GM19238 (cell line): ENCODE measurements at regions not wholly inside any gene's neighbourhood (a gene's known extent, or its start where the extent isn't known, plus 50 kb on each side); places are given as distances from the start of the nearest gene placed in this dataset.
"Not testable (repeated sequence)": the region's sequence is repeated elsewhere in the genome, so short reads cannot be mapped to it uniquely, and the experiment has no call there.

ENCODE experiments used
- DNase-seq: peaks from one replicate; pipeline ENCODE4 v3.0.0; 2011; ENCODE audit warnings: low spot score; ENCODE audit not compliant: insufficient read length

DNA sequence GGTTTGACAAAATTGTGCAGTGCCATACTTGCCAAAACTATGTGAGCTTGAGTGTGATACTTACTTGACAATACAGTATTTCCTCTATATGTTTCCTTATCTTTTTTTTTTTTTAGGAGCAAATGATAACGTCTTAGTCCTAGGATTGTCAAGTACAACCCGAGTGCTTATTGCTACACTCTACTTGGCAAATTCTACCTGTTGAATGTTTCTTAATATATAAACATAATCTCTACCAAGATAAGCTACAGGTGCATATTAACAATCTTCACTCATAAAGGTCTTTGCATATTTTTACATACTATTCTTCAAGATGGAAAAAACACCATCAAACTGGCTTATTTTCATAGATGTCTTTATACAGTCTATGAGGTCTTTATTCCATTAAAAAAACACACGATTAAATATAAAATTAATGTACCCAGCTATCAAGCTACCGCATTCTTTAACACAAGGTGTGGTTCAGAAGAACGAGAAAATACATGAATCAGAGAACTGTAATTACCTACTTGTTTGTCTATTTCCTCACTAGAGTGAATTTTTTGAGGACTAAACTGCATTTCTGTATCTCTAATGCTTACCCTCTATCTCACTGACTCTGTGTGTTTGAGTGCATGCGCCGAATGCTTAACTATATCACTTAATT is 76.1 kb upstream of the PDSS1 start:
- no peak for DNase-seq

DNA sequence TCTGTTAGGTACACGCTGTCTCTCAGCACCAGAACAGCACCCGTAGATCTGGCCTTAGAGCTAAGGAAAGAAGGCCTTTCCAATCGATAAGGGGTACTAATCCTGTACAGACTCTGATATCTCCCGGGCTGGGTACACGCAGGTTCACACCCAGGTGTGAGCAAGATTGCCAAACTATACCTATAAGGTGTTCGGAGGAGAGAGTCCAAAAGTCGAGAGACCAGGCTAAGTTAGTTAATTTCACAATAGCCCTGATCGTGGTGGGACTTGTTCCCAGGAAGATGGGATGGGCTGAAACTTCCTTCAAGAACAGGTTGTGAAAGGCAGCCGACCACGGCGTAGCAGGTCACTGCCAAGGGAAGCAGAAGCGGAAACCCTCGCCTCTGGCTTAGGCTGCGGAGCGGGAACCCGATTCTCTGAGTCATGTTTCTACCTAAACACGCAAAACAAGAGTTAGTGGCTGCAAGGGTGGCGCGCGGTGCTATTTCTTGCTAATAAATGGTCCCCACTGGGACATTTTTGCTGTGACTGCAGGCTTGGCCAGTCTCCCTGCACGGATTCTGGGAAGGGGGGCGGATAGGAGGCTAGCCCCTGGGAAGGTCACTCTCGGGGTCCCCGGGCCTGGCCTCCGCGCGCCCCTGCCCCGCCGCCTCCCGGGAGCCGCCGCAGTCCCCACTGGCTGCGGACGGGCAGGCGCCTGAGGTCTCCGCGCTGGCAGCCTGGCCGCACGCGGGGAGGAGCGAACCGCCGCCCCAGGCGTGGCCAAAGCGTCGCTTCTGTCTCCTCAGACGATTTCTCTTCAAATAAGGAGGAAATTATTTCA is 75.4 kb upstream of the PDSS1 start:
- DNase-seq, result peak; percentile 24

DNA sequence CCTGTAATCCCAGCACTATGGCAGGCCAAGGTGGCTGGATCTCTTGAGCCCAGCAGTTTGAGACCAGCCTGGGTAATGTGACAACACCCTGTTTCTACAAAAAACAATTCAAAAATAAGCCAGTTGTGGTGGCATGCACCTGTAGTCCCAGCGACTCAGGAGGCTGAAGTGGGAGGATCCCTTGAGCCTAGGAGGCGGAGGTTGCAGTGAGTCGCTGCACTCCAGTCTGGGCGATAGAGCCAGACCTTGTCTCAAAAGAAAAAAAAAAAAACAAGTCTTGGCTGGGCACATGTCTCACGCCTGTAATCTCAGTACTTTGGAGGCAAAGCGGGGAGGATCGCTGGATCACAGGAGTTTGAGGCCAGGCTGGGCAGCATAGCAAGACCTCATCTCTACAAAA is 74.6 kb upstream of the PDSS1 start:
- DNase-seq, result no peak

DNA sequence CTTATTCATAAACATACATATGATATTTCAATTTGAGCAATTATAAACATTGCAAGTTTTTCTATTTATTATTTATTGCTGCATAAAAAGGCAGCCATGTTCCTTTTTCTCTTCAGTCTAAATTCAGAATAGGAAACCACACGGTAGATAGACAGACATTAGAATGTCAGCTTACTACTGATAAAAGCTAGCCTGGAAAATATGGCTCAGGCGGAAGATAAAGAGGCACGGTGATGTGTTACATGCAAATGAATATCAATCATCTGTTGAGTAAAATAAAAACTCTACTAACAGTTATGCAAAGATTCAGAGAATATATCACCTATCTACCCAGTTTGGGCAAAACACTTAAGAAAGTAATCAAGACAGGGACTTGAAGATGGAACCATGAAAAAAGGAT is 73.5 kb upstream of the PDSS1 start:
- no peak for DNase-seq

DNA sequence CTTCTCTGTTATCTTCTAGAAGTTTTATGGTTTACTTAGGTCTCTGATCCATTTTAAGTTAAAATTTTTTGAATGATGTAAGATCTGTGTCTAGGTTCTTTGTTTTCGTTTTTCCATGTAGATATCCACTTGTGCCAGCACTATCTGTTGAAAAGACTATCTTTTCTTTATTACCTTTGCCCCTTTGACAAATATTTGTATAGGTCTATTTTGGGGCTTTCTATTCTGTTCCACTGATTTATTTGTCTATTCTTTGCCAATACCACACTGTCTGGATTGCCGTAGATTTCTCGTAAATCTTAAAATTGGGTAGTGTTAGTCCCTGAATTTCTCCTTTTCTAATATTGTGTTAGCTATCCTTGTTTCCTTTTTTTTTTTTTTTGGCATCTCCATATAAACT is 71.4 kb upstream of the PDSS1 start:
- no peak for DNase-seq

DNA sequence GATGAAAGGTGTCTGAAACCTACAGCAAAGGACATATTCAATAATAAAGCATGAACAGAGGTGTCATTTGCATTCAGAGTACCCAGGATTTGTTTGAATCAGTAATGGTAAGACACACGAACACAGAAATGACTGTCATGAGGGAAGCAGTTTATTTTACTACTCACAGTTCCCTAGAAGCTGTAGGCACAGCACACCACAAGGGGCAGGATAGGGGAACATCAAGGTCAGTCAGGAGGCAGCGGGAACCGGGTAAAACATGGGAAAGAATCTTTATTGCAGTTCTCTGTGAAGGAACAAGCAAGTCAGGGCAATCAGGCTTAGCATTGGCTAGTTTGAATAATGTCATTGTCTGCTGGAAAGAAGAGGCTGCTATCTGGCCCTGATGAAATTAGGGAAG is 70.2 kb upstream of the PDSS1 start:
- no peak for DNase-seq

DNA sequence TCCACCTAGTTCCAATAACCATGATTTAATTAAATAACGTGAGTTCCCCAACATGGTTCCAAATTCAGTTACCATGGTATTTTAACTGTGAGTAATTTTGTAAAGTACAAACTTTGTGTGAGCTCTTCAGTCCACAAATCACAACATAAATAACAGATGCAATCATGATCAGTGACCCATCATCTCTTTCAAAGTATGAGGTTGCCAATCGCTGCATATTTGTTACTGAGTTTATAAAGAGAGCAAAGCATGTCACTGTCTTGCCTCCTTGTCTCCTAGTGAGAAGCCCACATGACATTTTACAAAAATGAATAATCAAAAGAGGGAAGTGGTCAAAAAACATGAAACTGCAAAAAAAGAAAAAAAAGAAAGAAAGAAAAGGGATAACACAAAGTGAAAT is 69.1 kb upstream of the PDSS1 start:
- DNase-seq, result no peak

DNA sequence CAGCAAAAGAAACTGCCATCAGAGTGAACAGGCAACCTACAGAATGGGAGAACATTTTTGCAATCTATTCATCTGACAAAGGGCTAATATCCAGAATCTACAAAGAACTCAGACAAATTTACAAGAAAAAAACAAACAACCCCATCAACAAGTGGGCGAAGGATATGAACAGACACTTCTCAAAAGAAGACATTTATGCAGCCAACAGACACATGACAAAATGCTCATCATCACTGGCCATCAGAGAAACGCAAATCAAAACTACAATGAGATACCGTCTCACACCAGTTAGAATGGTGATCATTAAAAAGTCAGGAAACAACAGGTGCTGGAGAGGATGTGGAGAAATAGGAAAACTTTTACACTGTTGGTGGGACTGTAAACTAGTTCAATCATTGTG is 65.3 kb upstream of the PDSS1 start:
- not testable (repeated sequence) for DNase-seq

DNA sequence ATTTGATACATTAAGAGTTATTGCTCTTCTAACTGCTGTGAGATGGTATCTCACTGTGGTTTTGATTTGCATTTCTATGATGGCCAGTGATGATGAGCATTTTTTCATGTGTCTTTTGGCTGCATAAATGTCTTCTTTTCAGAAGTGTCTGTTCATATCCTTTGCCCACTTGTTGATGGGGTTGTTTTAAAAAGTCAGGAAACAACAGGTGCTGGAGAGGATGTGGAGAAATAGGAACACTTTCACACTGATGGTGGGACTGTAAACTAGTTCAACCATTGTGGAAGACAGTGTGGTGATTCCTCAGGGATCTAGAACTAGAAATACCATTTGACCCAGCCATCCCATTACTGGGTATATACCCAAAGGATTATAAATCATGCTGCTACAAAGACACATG is 63.4 kb upstream of the PDSS1 start:
- DNase-seq, result not testable (repeated sequence)

DNA sequence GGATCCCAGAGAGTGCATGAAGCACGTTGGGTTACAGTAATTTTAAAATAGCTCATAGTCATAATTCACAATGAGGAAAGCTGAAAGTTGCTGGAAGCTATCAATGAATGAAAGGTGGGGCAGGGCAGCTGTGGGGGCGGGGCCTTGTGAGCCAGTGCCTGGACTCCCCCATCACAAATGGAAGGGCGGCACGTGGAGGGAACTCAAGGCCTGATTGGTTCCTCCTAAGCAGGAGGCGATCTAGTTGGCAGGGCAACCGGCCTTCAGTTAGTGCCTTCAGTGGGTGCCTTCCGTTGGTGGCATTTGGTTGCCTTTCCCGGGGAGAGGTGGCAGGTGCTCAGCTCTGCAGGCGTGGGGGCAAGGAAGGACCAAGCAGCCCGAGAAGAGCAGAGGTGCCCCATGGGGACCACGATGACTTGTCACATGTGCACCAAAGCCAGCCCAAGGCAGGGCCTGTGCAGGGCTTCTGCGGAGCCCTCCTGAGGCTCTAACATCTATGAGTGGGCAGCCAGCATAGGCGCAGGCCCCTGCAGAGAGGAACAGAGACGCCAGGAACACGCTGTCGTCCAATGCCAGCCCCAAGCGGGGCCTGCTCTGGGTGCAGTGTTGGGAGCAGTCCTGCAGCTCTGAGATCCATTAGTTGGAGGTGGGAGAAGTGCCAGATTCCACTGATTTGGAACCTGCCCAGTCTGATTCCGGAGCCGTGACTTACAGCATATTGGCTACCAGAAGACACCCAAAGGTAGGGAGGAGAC is 59.8 kb upstream of the PDSS1 start:
- no peak for DNase-seq

DNA sequence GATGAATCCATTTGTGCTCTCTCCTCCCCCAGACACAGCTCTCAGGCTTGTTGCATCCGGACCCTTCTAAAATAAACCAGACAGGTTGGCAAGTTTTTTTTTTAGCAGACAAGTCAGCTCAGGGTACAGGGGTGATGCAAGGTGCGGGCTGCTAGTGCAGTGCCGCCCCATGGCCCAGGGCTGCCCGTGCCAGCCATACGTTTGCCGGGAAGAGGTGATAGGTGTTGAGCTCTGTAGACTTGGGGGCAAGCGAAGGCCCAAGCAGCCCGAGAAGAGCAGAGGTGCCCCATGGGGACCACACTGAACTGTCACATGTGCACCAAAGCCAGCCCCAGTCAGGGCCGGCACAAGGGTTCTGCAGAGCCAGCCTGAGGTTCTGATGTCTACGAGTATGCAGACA is 57.1 kb upstream of the PDSS1 start:
- no peak for DNase-seq

DNA sequence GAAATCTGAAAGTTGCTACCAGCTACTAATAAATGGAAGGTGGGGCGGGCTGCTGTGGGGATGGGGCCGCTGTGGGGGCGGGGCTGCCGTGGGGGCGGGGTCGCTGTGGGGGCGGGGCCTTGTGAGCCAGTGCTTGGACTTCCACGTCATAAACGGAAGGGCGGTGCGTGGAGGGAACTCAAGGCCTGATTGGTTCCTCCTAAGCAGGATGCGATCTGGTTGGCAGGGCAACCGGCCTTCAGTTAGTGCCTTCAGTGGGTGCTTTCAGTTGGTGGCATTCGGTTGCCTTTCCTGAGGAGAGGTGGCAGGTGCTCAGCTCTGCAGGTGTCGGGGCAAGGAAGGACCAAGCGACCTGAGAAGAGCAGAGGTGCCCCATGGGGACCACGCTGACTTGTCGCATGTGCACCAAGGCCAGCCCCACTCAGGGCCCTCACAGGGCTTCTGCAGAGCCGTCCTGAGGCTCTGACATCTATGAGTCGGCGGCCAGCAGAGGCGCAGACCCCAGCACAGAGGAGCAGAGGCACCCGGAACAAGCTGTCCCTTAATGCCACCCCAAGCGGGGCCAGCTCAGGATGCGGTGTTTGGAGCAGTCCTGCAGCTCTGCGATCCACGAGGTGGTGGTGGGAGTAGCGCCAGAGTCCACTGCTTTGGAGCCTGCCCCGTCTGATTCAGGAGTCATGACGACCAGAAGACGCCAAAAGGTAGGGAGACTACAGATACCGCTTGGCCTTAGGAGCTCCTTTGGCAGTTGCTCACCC is 54.4 kb upstream of the PDSS1 start:
- no peak for DNase-seq

DNA sequence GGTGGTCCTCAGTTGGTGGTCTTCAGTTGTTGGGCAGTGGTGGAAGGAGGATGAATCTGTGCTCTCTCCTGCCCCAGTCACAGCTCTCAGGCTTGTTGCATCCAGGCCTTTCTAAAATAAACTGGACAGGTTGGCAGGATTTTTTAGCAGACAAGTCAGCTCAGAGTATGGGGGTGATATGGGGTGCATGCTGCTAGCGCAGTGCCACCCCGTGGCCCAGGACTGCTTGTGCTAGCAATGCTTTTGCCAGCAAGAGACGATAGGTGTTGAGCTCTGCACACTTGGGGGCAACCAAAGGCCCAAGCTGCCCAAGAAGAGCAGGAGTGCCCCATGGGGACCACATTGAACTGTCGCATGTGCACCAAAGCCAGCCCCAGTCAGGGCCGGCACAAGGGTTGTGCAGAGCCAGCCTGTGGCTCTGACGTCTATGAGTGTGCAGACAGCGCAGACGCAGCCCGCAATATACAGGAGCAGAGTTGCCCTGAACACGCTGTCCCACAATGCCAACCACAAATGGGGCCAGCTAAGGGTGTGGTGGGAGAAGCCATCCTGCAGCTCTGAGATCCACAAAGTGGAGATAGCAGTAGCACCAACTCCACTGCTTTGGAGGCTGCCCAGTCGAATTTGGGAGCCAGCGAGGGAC is 49.8 kb upstream of the PDSS1 start:
- DNase-seq, result no peak
